GM19351 (cell line): ENCODE measurements at regions not wholly inside any gene's neighbourhood (a gene's known extent, or its start where the extent isn't known, plus 50 kb on each side); places are given as distances from the start of the nearest gene placed in this dataset.

Source experiments
- ATAC-seq: cut with Tn5 transposase; IDR thresholded peaks from one replicate; pipeline ENCODE4 v1.9.1; 2021; ENCODE audit warnings: mild to moderate bottlenecking, moderate library complexity; ENCODE audit not compliant: unreplicated experiment

DNA sequence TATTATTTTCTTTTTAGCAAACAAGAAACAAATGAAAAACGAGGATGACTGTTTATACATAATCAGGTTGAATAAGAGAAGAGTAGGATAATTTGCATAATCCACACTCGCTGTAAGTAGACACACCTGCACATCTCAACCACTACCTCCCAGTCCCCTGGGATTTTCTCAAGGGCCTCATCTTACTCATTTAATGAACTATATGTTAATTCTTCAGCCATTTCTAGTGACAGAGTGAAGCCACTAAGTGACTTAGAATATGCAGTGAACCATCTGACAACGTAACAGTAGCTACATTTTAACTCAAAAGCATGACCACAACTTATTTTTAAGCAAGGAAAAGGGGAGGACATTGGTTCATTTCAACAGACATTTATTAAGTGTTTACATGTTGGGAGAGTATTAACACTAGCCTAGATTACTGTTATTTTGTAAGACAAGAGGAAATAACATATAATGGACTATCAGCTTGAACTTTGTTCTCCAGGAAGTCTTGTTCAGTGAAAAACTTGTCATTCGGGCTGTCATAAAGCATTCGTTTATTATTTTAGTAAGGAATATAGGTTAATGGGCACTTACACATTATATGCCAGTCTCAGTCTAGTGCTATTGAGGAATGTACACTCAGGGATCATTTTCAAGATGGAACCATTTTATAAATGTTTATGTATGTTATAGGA, 173.0 kb upstream of the ROBO2 start:
- ATAC-seq, result no peak

DNA sequence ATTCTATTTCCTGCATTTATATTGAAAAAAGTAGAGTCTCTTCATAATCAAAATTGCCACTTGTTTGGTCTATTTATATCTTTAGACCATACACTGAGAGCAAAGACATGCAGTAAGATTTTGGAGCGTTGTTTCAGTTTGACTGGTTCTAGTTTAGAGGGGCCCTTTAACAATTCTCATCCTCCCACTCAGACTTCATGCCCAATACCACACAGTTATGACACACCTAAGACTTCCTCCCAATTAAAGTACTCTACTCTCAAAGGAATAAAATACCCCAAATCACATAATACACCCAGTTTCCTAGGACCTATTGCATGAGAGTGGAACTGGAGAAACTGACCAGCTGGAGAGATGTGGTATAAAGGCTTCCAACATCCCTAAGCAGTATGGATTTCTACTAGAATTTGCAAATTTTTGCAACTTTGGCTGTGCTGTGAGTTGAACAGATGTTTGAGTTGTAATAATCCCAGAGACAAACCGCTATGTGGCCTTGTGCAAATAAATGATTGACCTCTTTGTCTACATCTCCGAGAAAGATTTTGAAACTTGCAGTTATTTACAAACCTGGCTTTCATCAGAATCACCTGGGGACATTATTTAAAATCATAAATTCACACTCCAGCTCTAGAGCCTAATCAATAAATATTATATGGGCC, 170.0 kb upstream of the ROBO2 start:
- no peak for ATAC-seq

DNA sequence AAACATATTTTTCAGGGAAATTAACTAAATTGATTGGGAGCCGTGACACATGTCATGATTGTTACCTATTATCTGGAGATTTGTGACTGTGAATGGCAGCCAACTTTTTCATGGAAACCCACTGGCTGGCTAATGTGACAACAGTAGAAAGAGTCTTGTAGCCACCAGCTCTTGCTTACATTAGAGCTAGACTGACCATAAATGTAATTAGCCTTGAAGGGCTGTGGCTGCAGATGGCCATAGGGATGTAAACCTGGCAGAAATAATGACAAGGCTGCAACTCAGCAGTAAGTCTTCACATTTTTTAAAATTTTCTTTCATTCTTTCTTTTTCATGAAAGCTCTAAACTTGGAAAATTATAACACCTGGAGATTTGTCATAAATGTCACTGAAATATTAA, 168.2 kb upstream of the ROBO2 start:
- no peak for ATAC-seq

DNA sequence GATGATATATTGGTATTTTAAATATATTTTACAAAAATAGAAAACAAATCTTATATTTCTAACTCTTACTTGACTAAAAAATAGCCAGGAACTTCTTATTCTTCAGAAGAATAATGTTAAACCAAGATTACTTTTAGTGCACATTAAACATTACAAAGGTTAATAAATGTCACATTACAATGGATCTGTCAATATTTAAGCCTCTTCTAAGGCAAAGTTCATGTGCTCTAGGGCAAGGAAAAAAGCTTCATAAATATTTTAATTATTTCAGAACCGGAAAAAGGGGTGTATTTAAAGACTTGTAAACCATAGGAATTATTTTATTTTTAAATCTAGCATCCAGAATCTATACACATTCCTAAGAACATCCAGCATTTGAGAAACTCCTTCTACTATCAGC, 166.9 kb upstream of the ROBO2 start:
- ATAC-seq, result no peak

DNA sequence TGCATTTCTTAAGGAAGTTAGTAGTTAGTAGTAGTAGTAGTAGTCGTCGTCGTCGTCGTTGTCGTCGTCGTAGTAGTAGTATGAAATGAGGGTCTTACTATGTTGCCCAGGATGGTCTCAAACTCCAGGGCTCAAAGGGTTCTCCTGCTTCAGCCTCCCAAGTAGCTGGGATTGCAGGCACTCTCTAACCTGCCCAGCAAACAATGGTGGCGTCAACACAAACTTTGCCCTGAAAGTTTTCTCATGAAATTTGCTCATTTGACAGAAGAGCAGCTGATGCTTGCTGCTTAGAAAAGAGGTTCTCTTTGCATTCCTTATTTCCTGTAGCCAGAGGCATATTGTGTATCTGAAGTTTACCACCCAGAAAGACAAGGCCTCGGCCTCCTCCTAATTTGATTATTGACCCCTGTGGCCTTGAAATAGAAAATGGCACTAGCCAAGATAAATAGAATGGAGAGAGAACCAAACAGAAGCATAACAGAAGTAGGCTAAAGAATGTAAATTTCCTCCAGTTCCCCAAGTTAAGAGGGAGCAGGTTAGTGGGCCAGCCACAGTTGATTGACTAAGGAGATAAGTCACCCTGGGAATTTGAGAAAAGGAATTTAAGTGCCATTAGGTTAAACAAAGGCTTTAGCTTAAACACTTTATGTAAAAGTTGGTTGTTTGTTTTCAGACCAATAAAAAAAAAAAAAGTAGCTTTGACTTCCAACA, 166.2 kb upstream of the ROBO2 start:
- no peak for ATAC-seq

DNA sequence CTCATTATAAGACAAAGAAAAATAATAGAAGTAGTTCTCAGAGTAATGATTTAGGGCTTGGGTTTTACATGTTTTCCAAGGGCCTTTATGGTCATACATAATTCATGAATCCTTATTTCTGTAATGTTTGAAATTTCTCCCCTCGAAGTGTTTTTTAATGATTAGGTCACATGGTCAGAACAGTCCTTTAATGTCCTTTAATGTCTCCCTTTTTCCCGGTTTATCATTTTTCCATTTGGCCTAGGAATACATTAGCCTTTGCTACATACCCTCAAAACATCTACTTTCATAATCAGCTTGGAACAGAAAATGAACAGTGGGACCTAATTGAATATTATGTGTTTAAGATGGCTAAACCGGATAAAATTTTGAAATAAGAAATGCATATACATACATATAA, 159.9 kb upstream of the ROBO2 start:
- no peak for ATAC-seq

DNA sequence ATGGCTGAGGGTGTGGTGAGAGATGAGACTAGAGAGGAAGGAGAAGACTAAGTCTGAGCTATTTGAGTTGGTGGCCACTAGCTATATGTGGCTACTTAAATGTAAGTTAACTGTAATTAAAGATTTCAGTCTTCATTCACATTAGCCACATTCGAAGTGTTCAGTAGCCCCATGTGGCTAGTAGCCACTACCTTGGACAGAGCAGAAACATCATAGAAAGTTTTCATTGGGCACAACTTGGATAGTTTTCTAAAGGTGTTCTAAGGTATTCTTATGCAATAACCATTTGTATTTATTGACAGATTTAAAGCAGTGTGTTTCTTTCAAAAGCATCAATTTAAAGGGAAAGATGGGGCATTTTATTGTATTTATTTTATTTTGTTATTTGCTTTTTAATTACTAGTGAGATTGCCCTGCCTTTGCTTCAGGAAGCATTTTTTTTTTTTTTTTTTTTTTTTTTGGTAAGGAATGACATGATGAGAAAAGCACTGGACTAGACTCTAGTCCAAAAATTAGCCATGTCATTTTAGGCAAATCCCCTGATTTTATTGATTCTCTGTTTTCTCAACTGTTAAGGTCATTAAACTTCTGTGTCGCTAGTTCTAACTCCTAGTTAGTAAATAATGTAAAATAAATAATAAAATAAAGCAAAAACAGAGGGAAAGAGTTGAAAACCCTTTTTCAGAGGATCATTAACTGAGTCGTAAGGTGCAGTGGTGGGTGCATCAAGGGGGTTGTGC, 153.0 kb upstream of the ROBO2 start:
- no peak for ATAC-seq

DNA sequence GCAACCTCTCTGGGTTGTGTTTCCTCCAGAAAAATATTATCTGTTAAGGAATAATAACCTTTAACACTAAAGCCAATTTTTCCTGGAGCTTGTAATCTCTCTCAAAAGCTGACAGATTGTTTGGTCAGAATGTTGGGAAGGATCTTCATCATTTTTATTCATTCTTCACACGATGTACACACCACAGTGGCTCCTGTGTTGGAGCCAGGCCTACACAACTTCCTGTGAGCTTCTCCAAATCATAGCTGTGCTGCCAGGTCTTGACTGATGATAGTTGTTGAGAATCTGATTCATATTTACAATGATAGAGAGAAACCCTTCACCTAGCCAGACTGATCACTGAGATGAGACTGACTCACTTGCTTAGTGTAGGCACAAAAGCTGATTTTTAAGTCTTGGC, 151.0 kb upstream of the ROBO2 start:
- ATAC-seq, result no peak

DNA sequence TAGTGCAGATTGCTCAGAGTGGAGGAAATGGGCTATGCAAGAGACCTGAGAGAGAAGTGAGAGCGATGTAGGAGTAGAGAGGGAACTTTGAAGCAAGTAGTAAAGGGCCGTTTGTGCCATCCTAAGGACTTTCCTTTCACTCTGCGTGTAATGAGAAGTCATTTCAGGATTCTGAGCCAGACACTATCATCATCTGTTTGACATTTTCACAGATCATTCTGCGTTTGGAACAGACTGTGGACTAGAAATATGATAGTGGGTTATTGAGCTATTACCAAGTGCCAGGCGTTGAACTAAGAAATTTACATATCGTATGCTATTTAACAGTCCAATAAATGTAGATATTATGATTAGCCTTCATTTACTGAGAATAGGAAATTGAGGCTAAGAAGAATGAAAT, 150.0 kb upstream of the ROBO2 start:
- ATAC-seq, result no peak

DNA sequence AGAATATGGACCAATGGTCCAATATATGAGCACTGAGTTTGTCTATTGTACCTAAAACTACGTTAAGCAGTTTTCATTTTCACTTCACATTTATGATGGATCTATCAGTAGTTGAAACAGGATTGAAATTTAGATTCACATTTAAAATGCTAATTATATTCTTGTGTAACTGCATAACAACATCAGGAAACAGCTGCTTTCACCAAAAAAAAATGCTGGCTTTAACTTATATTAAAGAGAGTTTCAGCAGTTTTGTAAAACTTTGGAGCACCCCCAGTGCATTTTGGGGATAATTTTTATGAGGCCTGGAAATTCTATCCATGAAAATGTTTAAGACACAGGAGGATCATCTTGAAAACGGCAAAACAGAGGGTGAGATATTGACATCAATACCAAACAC, 142.8 kb upstream of the ROBO2 start:
- ATAC-seq, result no peak

DNA sequence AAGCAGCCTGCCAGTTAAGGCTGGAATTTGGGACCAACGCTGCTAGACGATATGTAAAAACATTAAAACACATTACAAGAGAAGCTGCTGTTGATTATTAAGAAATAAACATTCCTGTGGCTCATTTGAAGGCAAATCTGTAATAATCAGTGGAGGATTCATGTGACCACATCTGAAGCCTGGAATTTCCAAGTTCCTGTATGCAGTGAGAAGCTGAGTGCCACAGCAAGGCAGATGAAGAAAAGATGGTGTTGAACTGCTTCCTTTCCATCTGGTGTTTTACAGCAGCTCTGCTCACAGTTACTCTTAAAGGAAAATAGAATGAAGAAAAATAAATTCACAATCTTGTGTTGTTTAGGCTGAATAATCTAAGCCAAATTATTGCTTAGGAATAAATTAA, 139.3 kb upstream of the ROBO2 start:
- no peak for ATAC-seq

DNA sequence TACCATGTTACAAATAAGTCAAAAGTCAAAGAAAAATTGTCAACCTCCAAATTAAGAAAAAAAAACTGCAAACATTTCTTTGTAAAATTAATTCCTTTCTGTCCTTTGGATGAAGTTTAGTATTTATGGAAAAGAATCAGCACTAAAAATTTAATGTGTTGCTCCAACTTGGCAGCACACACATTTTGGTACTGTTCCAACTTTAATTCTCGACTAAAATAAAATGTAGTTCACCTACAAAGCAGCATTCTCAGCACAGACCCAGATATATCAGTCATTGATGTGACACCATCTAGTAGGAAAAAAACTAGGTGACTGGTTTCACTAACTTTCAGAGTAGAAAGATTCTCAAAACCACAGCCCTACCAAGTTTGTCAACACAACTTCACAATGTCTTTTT, 131.7 kb upstream of the ROBO2 start:
- ATAC-seq, result no peak

DNA sequence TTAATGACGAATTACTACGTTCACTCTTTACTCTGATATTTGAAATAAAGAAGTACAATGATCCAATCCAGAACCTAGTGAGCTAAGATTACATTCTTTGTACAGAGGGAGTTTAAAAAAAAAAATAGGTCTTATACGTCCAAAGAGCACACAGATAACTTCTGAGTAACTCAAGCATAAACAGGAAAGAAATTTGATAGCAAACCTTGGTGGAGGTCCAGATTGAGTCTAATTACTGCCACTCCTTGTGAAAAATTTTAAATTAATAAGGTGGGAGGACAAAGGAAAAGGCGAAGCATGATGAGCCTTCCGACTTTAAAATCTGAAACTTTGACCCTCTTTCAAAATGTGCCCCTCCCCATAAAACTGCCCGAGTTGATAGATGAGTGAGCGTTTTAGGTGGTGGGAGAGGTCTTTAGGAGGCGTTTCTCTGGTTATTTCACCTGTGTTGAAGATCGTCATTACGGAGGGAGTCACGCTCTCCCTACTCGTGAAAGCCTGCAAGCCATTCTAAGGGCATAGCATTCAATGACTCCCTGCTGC, 127.0 kb upstream of the ROBO2 start:
- ATAC-seq, result no peak

DNA sequence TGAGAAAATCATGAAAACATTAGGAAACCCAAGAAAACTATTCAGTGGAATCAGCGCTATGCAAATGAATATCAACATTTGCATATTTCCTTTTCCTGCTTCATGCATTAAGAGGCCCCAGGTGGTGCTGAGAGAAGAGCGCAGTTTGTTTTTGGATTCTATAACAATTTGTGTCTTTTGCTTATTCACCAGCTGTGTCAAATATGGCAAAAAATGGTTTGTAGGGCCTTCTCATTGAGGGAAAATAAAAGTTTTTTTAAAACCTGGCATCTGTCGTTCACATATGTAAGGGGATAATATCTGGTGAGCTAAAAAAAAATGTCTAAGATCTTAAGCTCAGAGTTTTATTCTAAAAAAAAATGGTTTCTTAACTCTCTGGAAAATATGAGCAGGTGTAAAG, 122.5 kb upstream of the ROBO2 start:
- no peak for ATAC-seq

DNA sequence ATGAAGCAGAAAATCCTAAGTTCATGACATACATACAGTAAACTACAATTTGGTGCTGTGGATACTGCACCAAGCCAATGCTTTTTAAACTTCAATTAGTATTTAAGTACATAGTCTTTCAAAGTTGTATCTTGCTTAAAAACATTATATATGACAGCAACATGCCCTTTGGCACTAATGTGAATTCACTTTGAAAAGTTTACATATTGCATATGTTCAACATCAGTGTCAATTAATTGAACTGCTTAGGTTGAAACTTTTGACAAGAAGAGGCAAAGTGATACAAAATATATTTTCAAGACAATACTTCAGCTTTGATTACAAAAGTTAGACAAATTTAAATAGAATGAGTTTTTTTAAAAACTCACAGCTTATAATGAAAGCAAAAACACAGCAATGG, 119.4 kb upstream of the ROBO2 start:
- ATAC-seq, result no peak

DNA sequence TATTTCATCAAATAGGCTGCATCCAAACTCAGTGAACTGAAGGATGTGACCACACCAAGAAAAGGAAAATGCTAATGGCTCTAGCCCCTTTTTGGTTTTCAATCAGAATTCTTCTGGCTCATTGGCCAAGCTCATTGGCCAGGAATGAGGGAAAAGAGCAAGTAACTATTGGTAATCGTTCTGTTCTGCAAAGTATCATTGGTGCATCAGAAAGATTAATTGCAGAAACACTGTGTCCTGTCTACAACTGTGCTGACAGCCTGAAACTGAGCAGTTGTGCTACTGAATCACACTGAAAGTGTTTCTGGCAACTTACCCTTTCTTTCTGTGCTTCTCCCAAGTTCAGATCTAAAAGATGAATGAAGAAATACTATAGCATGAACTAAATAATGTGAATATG, 116.4 kb upstream of the ROBO2 start:
- ATAC-seq, result no peak

DNA sequence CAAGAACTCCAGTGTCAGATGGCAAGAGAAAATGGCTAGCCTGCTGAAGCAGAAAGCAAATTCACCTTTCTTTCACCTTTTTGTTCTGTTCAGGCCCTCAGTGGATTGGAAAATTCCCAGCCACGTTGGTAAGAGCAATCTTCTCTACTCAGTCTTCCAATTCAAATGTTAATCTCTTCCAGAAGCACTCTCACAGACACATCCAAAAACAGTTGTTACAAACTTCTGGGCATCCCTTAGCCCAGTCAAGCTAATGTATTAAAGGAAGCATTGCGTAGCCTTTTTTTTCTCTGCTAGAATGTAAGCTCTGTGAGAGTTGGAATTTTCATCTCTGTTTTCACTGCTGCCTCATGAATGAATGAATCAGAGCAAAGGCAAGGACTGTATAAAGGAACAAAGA, 109.2 kb upstream of the ROBO2 start:
- ATAC-seq, result no peak

DNA sequence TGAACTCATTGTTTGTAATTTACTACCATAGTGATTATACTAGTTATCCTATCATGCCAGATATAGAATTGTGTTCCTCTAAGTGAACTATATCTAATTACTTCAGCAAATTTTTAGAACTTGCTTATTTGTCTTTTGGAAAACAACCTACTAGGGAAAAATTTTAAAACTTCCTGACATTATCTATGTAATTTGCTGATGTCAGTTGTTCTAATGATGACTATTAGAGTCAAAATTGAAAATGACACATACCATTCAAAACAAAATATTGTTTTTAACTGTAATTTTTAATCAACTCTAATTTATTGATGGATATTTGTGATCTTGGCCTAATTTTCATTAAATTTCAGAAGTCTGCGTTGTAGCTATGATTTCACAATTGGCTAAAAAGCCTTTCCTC, 106.7 kb upstream of the ROBO2 start:
- ATAC-seq, result no peak

DNA sequence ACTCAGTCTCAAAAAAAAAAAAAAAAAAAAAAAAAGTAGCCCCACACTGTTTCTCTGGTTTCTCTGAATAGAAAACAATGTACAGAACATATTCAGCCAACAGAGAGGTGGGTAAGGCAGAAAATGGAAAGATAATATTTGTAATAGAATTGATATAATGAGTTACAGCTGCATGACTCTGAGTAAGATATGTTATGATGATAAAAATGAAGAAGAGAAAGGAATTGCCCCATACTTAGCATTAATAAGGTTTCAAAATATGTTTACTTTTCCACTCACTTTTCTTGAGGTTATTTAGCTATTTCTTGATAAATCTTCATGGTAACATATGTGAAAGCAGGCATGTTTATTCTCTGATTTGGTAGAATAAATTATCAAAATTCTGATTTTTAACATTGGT, 100.9 kb upstream of the ROBO2 start:
- no peak for ATAC-seq

DNA sequence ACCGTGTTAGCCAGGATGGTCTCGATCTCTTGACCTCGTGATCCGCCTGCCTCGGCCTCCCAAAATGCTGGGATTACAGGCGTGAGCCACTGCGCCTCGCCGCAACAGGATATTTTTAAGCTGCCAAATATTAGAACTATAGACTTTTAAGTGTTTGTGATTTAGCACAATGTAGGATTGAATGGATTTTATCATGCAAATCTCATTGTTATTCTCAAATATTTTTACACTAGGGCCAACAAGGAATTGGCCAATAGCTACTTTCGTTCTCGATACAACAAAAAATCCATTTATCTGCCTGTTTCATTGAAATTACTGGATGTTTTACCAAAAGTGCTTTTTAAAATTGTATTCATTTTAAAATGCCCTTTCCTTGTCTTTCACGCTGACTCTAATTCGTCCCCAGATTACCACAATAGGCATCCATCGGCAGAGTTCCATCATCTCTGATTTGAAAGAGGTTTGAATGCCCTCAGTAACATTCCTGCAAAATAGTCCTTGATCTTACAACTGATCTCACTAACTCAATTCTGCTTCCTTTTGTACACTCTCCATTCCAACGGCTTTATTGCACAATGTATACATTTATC, 99.6 kb upstream of the ROBO2 start:
- ATAC-seq, result no peak

DNA sequence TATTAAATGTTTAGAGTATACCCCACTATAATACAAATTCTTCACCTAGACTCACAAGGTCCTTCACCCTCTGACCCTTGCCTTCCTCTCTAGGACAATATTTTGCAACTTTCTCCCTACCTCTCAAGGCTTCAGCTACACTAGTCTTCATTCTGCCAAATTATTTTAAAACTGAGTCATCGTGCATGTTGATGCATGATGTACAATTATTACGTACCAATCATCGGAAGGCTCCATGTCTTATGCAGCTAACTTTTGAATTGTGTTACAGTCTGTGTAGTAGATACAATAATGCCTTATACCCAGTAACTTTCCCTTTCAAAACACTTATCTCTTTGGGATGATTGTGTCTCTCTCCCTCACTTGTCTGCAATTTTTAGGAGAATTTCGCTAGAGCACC, 98.5 kb upstream of the ROBO2 start:
- no peak for ATAC-seq
